Activated CD4-positive, alpha-beta T cell treated with anti-CD3 and anti-CD28 coated beads, Interleukin-2, amount 10 ng/mL, durations not matched to agents 7 days and 5 days (primary cell): ENCODE measurements at regions not wholly inside any gene's neighbourhood (a gene's known extent, or its start where the extent isn't known, plus 50 kb on each side); places are given as distances from the start of the nearest gene placed in this dataset.

Source experiments
- CTCF ChIA-PET: fragments of 350-600 bp; sonication (Branson Sonifier 250); formaldehyde crosslinking; loops from one replicate; lab custom pipeline; 2021; ENCODE audit warnings: antibody characterized with exemption; lab: Charles Lee
- POLR2A ChIA-PET: fragments of 350-600 bp; sonication (Branson Sonifier 250); formaldehyde crosslinking; loops from one replicate; lab custom pipeline; 2021; ENCODE audit warnings: antibody characterized with exemption; lab: Charles Lee
- DNase-seq: peaks from one replicate; pipeline ENCODE4 v3.0.0-alpha.2; 2020
- H3K27ac Mint-ChIP-seq: one replicate; pipeline ENCODE4 v1.8.0; 2021; ENCODE audit warnings: mild to moderate bottlenecking, moderate library complexity, mixed read lengths
- H3K27me3 Mint-ChIP-seq: one replicate; pipeline ENCODE4 v1.8.0; 2021; ENCODE audit warnings: mixed read lengths
- H3K36me3 Mint-ChIP-seq: one replicate; pipeline ENCODE4 v1.8.0; 2021; ENCODE audit warnings: low read depth, mixed read lengths
- H3K4me1 Mint-ChIP-seq: one replicate; pipeline ENCODE4 v1.8.0; 2021; ENCODE audit warnings: mixed read lengths
- H3K4me3 Mint-ChIP-seq: one replicate; pipeline ENCODE4 v1.8.0; 2021; ENCODE audit warnings: mild to moderate bottlenecking, moderate library complexity, mixed read lengths
- H3K9me3 Mint-ChIP-seq: one replicate; pipeline ENCODE4 v1.8.0; 2021; ENCODE audit warnings: mixed read lengths

- no peaks in the 10 kb centered on the region for H3K27me3 Mint-ChIP-seq
- no peak overlapping the region for H3K27ac Mint-ChIP-seq
- DNase-seq: no peak
- no peaks in the 10 kb centered on the region for H3K36me3 Mint-ChIP-seq
- ChIA-PET CTCF (no interaction called here), POLR2A (no interaction called here)
- no peak overlapping the region for H3K4me3 Mint-ChIP-seq
- H3K4me1 Mint-ChIP-seq: no peaks in the 10 kb centered on the region
- no peaks in the 10 kb centered on the region for H3K9me3 Mint-ChIP-seq
Observed at GRCh38 chr7:33825644-33826043, 79.7 kb upstream of the BMPER start.

- Mint-ChIP-seq H3K27me3 (no peaks in the 10 kb centered on the region), H3K4me3 (no peak overlapping the region), H3K27ac (no peak overlapping the region), H3K4me1 (no peaks in the 10 kb centered on the region), H3K36me3 (no peaks in the 10 kb centered on the region), H3K9me3 (no peaks in the 10 kb centered on the region)
- no peak for DNase-seq
- ChIA-PET CTCF (no interaction called here), POLR2A (no interaction called here)
Observed at GRCh38 chr7:33829536-33829935, 75.8 kb upstream of the BMPER start.

- DNase-seq: no peak
- Mint-ChIP-seq H3K9me3 (peaks cover 4% of the 10 kb centered on the region), H3K4me3 (no peak overlapping the region), H3K36me3 (no peaks in the 10 kb centered on the region), H3K4me1 (no peaks in the 10 kb centered on the region), H3K27me3 (no peaks in the 10 kb centered on the region), H3K27ac (no peak overlapping the region)
- ChIA-PET POLR2A (no interaction called here), CTCF (interaction anchor here (1.5 kb wide), 1 partner anchor 9 kb away, joined by 3 read pairs; no protein-coding TSS in a partner anchor)
Observed at GRCh38 chr7:33831389-33832141, 73.8 kb upstream of the BMPER start.

GRCh38 chr7:33832271-33832721, 73.0 kb upstream of the BMPER start:
- DNase-seq: no peak
- ChIA-PET POLR2A (no interaction called here), CTCF (no interaction called here)
- H3K4me3 Mint-ChIP-seq: no peak overlapping the region
- no peaks in the 10 kb centered on the region for H3K27me3 Mint-ChIP-seq
- no peak overlapping the region for H3K27ac Mint-ChIP-seq
- H3K4me1 Mint-ChIP-seq: no peaks in the 10 kb centered on the region
- no peaks in the 10 kb centered on the region for H3K36me3 Mint-ChIP-seq
- H3K9me3 Mint-ChIP-seq: peaks cover 9% of the 10 kb centered on the region

- Mint-ChIP-seq H3K4me3 (no peak overlapping the region), H3K36me3 (no peaks in the 10 kb centered on the region), H3K9me3 (peaks cover 9% of the 10 kb centered on the region), H3K4me1 (no peaks in the 10 kb centered on the region), H3K27me3 (no peaks in the 10 kb centered on the region), H3K27ac (no peak overlapping the region)
- POLR2A ChIA-PET: no interaction called here
- no peak for DNase-seq
- CTCF ChIA-PET: no interaction called here
Observed at GRCh38 chr7:33836797-33837355, 68.5 kb upstream of the BMPER start.

GRCh38 chr7:33837356-33837851, 67.9 kb upstream of the BMPER start:
- Mint-ChIP-seq H3K36me3 (no peaks in the 10 kb centered on the region), H3K4me1 (no peaks in the 10 kb centered on the region), H3K27ac (no peak overlapping the region), H3K9me3 (peaks cover 9% of the 10 kb centered on the region), H3K4me3 (no peak overlapping the region), H3K27me3 (no peaks in the 10 kb centered on the region)
- CTCF ChIA-PET: no interaction called here
- DNase-seq: no peak
- POLR2A ChIA-PET: no interaction called here

- Mint-ChIP-seq H3K36me3 (no peaks in the 10 kb centered on the region), H3K27ac (no peak overlapping the region), H3K4me3 (no peak overlapping the region), H3K27me3 (no peaks in the 10 kb centered on the region), H3K9me3 (peaks cover 9% of the 10 kb centered on the region), H3K4me1 (no peaks in the 10 kb centered on the region)
- ChIA-PET POLR2A (no interaction called here), CTCF (no interaction called here)
- no peak for DNase-seq
Observed at GRCh38 chr7:33841031-33841430, 64.3 kb upstream of the BMPER start.

GRCh38 chr7:33841705-33842129, 63.6 kb upstream of the BMPER start:
- POLR2A ChIA-PET: no interaction called here
- H3K36me3 Mint-ChIP-seq: no peaks in the 10 kb centered on the region
- H3K4me1 Mint-ChIP-seq: no peaks in the 10 kb centered on the region
- no peak for DNase-seq
- no peak overlapping the region for H3K4me3 Mint-ChIP-seq
- CTCF ChIA-PET: no interaction called here
- H3K9me3 Mint-ChIP-seq: peaks cover 3% of the 10 kb centered on the region
- no peaks in the 10 kb centered on the region for H3K27me3 Mint-ChIP-seq
- H3K27ac Mint-ChIP-seq: no peak overlapping the region

- CTCF ChIA-PET: no interaction called here
- Mint-ChIP-seq H3K36me3 (no peaks in the 10 kb centered on the region), H3K27ac (no peak overlapping the region), H3K9me3 (no peaks in the 10 kb centered on the region), H3K27me3 (no peaks in the 10 kb centered on the region), H3K4me1 (no peaks in the 10 kb centered on the region), H3K4me3 (no peak overlapping the region)
- POLR2A ChIA-PET: no interaction called here
- no peak for DNase-seq
Observed at GRCh38 chr7:33842150-33842549, 63.2 kb upstream of the BMPER start.

- H3K27me3 Mint-ChIP-seq: no peaks in the 10 kb centered on the region
- no peaks in the 10 kb centered on the region for H3K4me1 Mint-ChIP-seq
- no peaks in the 10 kb centered on the region for H3K36me3 Mint-ChIP-seq
- no peak overlapping the region for H3K27ac Mint-ChIP-seq
- CTCF ChIA-PET: no interaction called here
- no peak overlapping the region for H3K4me3 Mint-ChIP-seq
- no peak for DNase-seq
- POLR2A ChIA-PET: no interaction called here
- no peaks in the 10 kb centered on the region for H3K9me3 Mint-ChIP-seq
Observed at GRCh38 chr7:33845991-33846509, 59.3 kb upstream of the BMPER start.

- ChIA-PET POLR2A (no interaction called here), CTCF (no interaction called here)
- Mint-ChIP-seq H3K36me3 (no peaks in the 10 kb centered on the region), H3K9me3 (no peaks in the 10 kb centered on the region), H3K4me3 (no peak overlapping the region), H3K27ac (no peak overlapping the region), H3K4me1 (no peaks in the 10 kb centered on the region), H3K27me3 (no peaks in the 10 kb centered on the region)
- no peak for DNase-seq
Observed at GRCh38 chr7:33849004-33849403, 56.3 kb upstream of the BMPER start.

GRCh38 chr7:33849971-33850559, 55.3 kb upstream of the BMPER start:
- no peaks in the 10 kb centered on the region for H3K36me3 Mint-ChIP-seq
- H3K27me3 Mint-ChIP-seq: peaks cover 3% of the 10 kb centered on the region
- DNase-seq: no peak
- H3K4me3 Mint-ChIP-seq: no peak overlapping the region
- H3K9me3 Mint-ChIP-seq: no peaks in the 10 kb centered on the region
- ChIA-PET POLR2A (no interaction called here), CTCF (no interaction called here)
- H3K4me1 Mint-ChIP-seq: no peaks in the 10 kb centered on the region
- no peak overlapping the region for H3K27ac Mint-ChIP-seq

GRCh38 chr7:33850768-33851167, 54.6 kb upstream of the BMPER start:
- Mint-ChIP-seq H3K27me3 (peaks cover 3% of the 10 kb centered on the region), H3K36me3 (no peaks in the 10 kb centered on the region), H3K9me3 (no peaks in the 10 kb centered on the region), H3K4me1 (no peaks in the 10 kb centered on the region), H3K27ac (no peak overlapping the region), H3K4me3 (no peak overlapping the region)
- CTCF ChIA-PET: no interaction called here
- DNase-seq: no peak
- POLR2A ChIA-PET: no interaction called here
